Pons (tissue), 1 donor: ENCODE measurements at regions not wholly inside any gene's neighbourhood (a gene's known extent, or its start where the extent isn't known, plus 50 kb on each side); places are given as distances from the start of the nearest gene placed in this dataset.

Experiments
- DNase-seq: peaks from one replicate; pipeline ENCODE4 v3.0.0-alpha.2; 2016; ENCODE audit warnings: low spot score

DNA sequence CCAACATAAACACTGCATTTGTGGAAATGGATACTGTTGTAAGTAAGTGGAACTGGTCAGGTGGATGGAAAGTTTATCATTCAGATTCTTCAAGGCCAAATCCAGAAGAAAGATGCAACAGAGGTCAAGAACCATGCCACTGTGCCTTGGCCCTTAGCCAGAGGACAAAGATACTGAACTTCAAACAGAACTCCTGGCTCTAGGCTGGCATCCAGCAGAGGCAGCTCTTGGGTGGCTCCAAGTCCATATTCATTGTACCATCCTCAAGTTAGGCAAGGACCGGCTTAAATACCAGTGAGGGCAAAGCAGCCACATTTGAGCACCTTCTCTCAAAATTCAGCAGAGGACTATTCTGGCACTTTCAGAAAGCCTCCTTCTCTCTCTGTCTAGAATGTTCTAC lies 53.2 kb downstream of the DNAAF9 start:
- no peak for DNase-seq

- no peak for DNase-seq
These were observed 53.8 kb downstream of the DNAAF9 start for GRCh38 chr20:3353646-3354045.

DNA sequence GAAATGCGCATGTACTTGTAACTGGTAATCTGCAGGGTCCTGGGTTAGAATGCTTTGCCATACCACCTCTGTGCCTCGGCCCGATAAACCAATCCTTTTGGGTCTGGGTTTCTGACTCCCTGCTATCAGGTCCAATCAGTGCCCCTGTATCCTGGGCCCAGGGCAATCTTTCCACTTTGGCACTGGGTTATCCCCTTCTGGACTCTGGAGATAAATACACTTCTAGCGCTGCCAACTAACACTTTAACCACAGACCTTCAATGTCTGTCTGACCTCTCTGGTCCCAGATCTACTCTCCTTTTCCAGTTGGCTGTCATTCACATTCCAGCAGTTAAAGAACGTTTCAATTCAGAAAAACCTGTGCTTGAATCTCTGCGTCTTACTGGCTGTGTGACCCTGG lies 55.3 kb downstream of the DNAAF9 start:
- no peak for DNase-seq

- DNase-seq, result no peak
These were observed 57.0 kb downstream of the DNAAF9 start for GRCh38 chr20:3350422-3350821.

- no peak for DNase-seq
These were observed 57.7 kb downstream of the DNAAF9 start for GRCh38 chr20:3349786-3350185.

- no peak for DNase-seq
These were observed 64.7 kb downstream of the DNAAF9 start for GRCh38 chr20:3342766-3343165.

DNA sequence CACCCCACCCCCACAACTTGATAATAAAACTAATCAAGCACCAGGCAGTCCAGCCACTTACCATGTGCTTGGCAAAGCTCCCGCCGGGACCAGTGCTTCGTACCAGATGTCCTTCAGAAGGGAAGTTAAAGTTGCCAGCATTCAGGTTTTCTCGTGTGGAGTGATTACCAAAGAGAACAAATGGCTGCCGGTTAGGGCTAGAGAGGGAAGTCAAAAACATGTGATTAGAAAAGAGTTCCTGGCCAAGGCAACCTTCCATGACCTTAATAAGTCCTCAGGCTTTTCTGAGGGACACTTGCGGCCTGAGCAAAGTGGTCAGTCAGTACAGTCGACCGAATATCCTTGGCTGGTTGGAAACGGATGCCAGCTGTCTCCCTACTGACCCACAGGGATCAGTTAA lies 67.0 kb downstream of the DNAAF9 start:
- peak; percentile 80 for DNase-seq

GRCh38 chr20:3339571-3339970 lies 67.9 kb downstream of the DNAAF9 start:
- no peak for DNase-seq

- no peak for DNase-seq
These were observed 68.4 kb downstream of the DNAAF9 start for GRCh38 chr20:3339076-3339475.

- DNase-seq, result peak; percentile 88
These were observed 73.1 kb downstream of the DNAAF9 start for GRCh38 chr20:3334156-3334943.

DNA sequence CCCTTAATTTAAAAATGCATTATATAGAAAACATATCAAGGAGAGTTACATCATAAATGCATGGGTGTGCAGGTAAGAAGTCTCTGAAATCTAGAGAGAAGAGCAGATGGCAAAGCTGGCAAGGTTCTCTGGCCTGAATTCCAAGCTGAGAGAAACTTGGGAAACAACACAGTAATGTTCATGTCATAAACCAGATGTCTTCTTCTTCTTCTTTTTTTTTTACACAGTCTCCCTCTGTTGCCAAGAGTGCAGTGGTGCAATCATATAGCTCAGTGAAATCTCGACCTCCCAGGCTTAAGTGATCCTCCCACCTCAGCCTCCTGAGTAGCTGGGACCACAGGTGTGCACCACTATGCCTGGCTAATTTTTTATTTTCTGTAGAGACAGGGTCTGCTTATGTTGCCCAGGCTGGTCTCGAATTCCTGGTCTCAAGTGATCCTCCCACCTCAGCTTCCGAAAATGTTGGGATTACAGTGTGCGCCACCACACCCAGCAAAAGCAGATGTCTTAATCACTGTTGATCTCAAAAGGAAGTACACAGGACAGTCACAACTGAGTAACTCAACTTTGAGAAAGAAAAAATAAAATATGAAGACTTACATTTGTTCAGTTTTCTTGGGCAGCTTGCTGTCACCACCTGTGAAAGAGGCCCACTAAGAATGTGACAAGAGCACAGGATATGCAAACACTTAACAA lies 77.3 kb downstream of the DNAAF9 start:
- DNase-seq, result no peak

- no peak for DNase-seq
These were observed 79.0 kb downstream of the DNAAF9 start for GRCh38 chr20:3328501-3328900.

DNA sequence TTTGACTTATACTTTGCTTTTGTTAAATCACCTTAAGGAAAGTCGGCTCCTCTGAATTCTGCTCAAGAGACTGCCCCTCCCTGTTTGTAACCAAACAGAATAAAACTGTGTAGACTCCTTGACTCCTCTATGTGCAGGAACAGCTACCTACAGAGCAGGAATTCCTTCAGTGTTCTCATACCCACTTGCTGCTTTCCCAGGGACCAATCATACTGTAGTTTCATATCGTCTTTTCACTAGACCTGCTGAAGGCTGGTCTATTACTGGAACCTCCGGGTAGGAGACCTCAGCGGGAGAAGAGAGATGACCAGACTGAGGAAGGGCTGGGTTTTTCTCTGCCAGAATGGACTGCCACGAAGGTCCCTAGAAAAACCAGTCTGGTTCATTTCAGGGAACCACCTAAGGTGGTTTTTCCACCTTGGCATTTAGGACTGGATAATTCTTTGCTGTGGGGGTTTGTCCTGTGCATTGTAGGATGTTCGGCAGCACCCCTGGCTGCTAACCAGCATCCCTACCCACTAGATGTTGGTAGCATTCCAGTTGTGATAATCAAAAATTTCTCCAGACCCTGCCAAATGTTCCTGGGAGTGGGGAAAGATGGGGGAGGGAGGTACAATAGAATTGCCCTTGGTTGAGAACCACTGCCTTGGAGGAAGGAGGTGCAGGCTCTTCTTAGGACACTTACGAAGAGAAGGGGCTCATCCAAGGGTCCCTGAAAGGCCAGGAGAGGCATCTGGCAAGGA lies 80.5 kb downstream of the DNAAF9 start:
- DNase-seq, result no peak

GRCh38 chr20:3325864-3326263 lies 81.6 kb downstream of the DNAAF9 start:
- peak; percentile 61 for DNase-seq

DNA sequence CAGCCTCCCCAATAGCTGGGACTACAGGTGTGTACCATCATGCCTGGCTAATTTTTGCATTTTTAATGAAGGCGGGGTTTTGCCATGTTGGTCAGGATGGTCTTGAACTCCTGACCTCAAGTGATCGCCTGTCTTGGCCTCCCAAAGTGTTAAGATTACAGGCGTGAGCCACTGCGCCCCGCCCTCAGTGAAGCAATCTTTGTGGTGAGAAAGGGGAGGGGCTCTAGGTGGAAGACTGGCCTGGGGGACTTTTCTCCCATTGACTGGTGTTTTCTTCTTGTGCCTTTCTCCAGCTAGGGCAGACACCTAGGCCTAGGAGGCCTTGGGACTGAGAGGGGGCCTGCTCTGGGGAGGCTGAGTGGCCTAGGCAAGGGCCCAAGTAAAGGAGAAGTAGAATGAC lies 84.1 kb downstream of the DNAAF9 start:
- no peak for DNase-seq

DNA sequence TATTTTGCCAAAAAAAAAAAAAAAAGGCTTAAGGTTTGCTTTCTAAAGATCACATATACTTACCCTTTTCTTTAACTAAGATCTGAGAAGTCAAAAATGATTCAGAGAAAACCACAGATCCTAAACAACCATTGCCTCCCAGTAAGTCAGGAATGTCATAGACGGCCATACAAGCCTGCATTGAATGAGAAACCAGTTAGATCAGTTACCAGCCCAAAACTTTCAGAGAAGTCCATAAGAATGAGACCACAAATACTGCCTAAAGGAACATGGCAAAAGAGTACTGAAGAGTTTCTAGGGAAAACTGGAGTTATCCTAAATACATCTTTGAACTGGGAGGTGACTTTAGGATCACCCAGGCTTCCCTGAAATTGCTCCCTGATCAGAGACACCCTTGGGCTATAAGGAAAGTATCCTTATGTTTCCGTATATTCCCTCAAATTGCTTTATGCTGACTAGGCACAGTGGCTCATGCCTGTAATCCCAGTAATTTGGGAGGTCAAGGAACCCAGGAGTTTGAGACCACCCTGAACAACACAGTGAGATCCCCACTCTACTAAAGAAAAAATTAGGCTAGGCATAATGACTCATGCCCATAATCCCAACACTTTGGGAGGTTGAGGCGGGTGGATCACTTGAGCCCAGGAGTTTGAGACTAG lies 79.4 kb upstream of the SLC4A11 start:
- no peak for DNase-seq

- no peak for DNase-seq
These were observed 77.1 kb upstream of the SLC4A11 start for GRCh38 chr20:3316136-3316535.

GRCh38 chr20:3315136-3315535 lies 76.1 kb upstream of the SLC4A11 start:
- DNase-seq, result peak; percentile 56

DNA sequence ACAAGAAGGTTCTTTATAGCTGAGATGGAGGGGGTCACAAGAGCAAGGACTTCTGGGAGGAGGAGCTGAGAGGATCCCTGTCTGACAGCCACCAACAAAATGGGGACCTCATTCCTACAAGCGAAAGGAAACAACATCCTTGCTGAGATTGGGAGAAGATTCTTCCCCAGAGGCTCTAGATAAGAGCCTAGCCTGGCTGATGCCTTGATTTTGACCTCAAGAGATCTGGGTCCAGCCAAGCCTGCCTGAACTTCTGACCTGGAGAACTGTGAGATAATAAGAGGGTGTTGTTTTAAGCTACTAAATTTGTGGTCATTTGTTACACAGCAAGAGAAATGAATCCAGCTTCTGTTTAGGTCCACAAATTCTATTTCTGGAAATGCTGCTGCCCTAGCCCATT lies 75.4 kb upstream of the SLC4A11 start:
- no peak for DNase-seq

DNA sequence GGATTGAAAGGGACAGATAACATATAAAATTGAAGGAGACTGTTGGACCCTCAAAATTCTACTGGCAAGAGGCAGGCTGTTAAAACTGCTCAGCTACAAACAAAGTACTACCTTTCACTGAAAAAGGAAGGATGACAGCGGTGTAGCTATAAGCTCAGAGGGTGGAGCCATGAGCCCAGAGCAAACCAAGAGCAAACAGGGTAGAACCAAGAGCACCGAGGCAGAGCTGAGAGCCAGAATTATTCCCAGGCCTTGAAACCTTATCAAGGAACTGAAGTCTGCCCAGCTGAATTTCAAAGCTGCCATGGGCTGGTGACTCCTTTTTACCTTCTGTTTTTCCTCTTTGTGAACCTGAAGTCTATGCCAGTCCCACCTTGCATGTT lies 74.7 kb upstream of the SLC4A11 start:
- no peak for DNase-seq

- peak; percentile 53 for DNase-seq
These were observed 74.1 kb upstream of the SLC4A11 start for GRCh38 chr20:3312940-3313682.

DNA sequence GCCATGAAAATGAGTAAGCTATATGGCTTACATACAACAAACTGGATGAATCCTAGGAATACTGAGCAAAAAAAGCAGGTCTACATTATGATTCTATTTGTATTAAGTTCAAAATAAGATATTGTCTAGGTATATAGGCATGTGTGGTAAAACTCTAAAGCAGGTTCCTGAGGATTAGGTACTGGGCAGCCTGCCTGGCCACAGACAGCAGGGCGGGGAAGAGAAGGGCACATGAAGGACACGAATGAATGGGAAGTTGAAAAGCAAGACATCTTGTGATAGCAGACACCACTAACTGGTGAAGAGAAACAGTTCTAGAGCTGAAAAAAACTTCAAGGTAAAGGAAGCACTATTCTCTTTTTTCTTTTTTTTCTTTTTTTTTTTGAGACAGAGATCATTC lies 72.6 kb upstream of the SLC4A11 start:
- no peak for DNase-seq
